BE2C (cell line): ENCODE measurements at regions not wholly inside any gene's neighbourhood (a gene's known extent, or its start where the extent isn't known, plus 50 kb on each side); places are given as distances from the start of the nearest gene placed in this dataset.

Source experiments
- DNase-seq: peaks from one replicate; pipeline ENCODE4 v3.0.0-alpha.2; 2020
- H3K27me3 ChIP-seq: fragments of 250-450 bp; sonication (Bioruptor Pico); 2 replicates; pipeline ENCODE4 v1.5.1; 2020; ENCODE audit warnings: mild to moderate bottlenecking
- H3K36me3 ChIP-seq: fragments of 250-450 bp; sonication (Bioruptor Pico); 2 replicates; pipeline ENCODE4 v1.5.1; 2020; ENCODE audit warnings: mild to moderate bottlenecking
- H3K4me1 ChIP-seq: fragments of 250-450 bp; sonication (Bioruptor Pico); 2 replicates; pipeline ENCODE4 v1.5.1; 2020
- H3K4me3 ChIP-seq: 2 replicates; pipeline ENCODE4 v1.5.1; 2011; ENCODE audit warnings: low read depth, low read length
- H3K9me3 ChIP-seq: fragments of 250-450 bp; sonication (Bioruptor Pico); 2 replicates; pipeline ENCODE4 v1.5.1; 2020
- TF ChIP-seq, protein P1 (sequence below): IDR thresholded peaks from 2 replicates; pipeline ENCODE4 v1.5.1; 2012; ENCODE audit warnings: mild to moderate bottlenecking, low read depth, low read length

DNA sequence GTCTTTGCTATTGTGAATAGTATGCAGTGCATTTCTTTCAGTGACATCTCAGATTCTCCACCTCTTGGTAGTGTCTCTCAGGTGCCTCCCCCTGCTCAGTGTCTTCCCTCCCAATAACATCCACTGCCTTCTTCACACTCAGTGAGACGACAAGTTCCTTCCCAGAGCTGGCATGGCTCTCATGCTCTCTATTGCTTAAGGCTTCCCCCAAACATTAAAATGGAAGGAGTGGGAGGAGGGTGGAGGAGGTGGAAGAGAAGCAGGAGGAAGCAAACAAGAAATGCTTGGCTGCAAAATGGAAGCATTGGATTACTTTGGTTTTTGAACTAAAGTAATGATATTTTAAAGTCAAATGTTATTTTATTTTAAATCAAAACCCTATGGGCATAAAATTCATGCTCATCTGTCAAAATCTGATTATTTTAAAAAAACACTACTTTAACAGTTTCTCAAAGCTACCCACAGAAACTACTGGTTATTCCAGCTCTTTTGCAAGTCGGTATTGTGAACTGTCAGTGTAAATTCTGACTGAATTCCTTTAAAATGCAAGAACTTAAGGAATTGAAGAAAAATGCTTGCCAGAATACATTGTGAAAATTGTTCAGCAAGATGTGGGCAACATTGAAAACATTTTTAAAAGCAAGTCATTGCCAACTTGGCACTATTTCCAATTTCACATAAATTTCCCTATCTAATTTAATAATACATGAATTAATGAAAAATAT lies 727.6 kb upstream of the ARGLU1 start:
- Histone ChIP-seq H3K27me3 (no peaks in the 10 kb centered on the region), H3K4me1 (peaks cover 15% of the 10 kb centered on the region), H3K4me3 (no peak overlapping the region), H3K36me3 (no peaks in the 10 kb centered on the region), H3K9me3 (no peaks in the 10 kb centered on the region)
- DNase-seq, result no peak
- TF ChIP-seq, protein P1, sequence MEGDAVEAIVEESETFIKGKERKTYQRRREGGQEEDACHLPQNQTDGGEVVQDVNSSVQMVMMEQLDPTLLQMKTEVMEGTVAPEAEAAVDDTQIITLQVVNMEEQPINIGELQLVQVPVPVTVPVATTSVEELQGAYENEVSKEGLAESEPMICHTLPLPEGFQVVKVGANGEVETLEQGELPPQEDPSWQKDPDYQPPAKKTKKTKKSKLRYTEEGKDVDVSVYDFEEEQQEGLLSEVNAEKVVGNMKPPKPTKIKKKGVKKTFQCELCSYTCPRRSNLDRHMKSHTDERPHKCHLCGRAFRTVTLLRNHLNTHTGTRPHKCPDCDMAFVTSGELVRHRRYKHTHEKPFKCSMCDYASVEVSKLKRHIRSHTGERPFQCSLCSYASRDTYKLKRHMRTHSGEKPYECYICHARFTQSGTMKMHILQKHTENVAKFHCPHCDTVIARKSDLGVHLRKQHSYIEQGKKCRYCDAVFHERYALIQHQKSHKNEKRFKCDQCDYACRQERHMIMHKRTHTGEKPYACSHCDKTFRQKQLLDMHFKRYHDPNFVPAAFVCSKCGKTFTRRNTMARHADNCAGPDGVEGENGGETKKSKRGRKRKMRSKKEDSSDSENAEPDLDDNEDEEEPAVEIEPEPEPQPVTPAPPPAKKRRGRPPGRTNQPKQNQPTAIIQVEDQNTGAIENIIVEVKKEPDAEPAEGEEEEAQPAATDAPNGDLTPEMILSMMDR, result no peak

DNA sequence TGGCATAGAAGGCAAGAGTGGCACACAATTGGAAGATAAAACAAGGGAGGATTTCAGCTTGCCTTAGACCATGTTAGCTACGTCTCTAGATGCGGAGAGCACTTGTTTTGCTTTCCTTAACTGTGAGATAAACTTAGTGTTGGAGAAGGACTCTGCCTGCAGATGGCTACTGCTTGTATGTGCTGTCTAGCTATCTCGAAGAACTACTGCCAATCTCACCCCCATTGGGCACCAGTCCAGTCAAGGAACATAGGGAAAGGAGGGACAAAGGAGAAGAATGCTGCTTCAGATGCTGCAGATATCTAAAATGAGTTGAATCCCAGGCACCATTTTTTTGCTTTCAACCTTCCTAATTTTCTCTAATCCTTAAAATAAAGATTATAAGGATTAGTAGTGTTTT lies 726.0 kb upstream of the ARGLU1 start:
- H3K4me3 ChIP-seq, result no peak overlapping the region
- no peaks in the 10 kb centered on the region for H3K36me3 ChIP-seq
- H3K9me3 ChIP-seq, result no peaks in the 10 kb centered on the region
- DNase-seq, result no peak
- TF ChIP-seq, protein P1, result no peak
- no peaks in the 10 kb centered on the region for H3K27me3 ChIP-seq
- peaks cover 10% of the 10 kb centered on the region for H3K4me1 ChIP-seq

DNA sequence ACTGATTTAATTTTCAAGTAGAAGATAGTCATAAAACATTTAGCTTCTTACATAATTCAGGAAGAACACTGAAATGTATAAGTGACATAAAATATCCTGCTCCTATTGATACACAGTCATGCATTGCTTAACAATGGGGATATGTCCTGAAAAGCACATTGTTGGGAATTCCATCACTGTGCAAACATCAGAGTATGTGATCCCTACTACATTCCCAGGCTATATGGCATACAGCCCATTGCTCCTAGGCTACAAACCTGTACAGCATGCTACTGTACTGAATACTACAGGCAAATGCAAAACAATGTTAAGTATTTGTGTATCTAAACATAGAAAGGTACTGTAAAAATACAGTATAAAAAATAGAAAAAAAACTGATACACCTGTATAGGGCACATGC lies 723.9 kb upstream of the ARGLU1 start:
- TF ChIP-seq, protein P1, result no peak
- Histone ChIP-seq H3K4me1 (no peaks in the 10 kb centered on the region; the same call in 1 of the 2 replicates), H3K36me3 (no peaks in the 10 kb centered on the region), H3K27me3 (no peaks in the 10 kb centered on the region), H3K9me3 (no peaks in the 10 kb centered on the region), H3K4me3 (no peak overlapping the region)
- DNase-seq, result no peak

DNA sequence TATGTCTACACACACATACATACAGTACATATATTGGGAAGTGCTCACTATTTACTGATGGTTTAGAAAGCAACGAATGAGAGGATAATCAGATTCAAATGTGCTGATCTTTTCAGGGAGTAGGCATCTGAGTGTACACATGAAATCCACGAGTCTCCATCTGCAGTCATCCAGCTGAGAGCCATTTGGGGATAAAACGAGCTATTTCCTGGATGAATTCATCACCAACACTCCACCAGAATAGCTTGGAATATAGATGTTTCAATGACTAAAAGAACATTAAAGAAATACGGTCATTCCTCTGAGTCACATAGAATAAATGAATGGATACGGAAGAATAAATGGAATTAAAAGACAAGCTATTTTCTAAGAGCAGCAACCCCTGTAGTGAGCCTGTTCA lies 721.6 kb upstream of the ARGLU1 start:
- no peak overlapping the region for H3K4me3 ChIP-seq
- H3K36me3 ChIP-seq, result no peaks in the 10 kb centered on the region
- DNase-seq, result no peak
- no peaks in the 10 kb centered on the region for H3K9me3 ChIP-seq
- no peaks in the 10 kb centered on the region for H3K27me3 ChIP-seq
- H3K4me1 ChIP-seq, result no peaks in the 10 kb centered on the region
- TF ChIP-seq, protein P1, result no peak

DNA sequence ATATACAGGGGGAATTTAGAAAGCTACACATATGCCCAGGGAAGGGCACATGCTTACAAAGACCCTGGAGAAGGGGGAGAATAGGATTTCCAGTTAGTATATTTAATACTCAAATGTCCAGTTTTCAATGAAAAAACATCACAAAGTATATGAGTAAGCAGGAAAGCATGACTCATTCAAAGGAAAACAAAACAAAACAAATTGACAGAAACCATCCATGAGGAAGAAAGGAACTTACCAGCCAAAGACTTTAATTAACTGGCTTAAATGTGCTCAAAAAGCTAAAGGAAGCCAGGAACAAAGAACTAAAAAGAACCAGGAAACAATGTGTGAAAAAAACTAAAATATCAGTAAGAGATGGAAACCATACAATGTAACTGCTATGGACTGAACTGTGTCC lies 716.2 kb upstream of the ARGLU1 start:
- TF ChIP-seq, protein P1, result no peak
- no peaks in the 10 kb centered on the region for H3K36me3 ChIP-seq
- no peak for DNase-seq
- no peaks in the 10 kb centered on the region for H3K9me3 ChIP-seq
- no peaks in the 10 kb centered on the region for H3K4me1 ChIP-seq
- no peaks in the 10 kb centered on the region for H3K27me3 ChIP-seq
- no peak overlapping the region for H3K4me3 ChIP-seq

DNA sequence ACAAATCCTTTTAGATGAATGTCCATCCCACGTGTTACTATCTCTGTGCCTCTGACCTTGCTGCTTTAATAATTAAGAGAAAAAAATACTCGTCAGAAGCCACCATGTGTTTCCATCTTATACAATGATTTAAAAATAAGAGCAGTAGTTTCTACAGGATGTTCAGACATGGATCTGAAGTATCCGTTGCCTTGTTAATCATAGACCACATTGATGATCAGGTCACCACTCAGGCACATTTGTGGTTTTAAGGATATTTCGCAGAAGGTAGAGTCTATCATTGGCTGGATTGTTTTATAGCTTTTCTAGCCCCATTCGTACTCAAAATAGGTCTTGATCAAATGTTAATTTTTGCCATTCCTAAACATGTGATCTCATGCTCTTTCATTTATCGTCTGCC lies 710.0 kb upstream of the ARGLU1 start:
- H3K9me3 ChIP-seq, result no peaks in the 10 kb centered on the region
- DNase-seq, result no peak
- no peaks in the 10 kb centered on the region for H3K27me3 ChIP-seq
- no peaks in the 10 kb centered on the region for H3K36me3 ChIP-seq
- TF ChIP-seq, protein P1, result no peak
- no peak overlapping the region for H3K4me3 ChIP-seq
- peaks cover 7% of the 10 kb centered on the region; the same call in 1 of the 2 replicates for H3K4me1 ChIP-seq
